Sigmoid colon (tissue), 4 donors: ENCODE measurements at regions not wholly inside any gene's neighbourhood (a gene's known extent, or its start where the extent isn't known, plus 50 kb on each side); places are given as distances from the start of the nearest gene placed in this dataset.

Source experiments
- CTCF ChIP-seq, 4 experiments: fragments of 450-650 bp in 3 of 4; fragments of 200-600 bp in 1 of 4; IDR thresholded peaks; one replicate each; pipeline ENCODE4 v1.5.1; 2016 to 2019; ENCODE audit warnings: antibody characterized with exemption in 4 of 4, mild to moderate bottlenecking in 3 of 4, moderate library complexity in 2 of 4
- EP300 ChIP-seq, 4 donors: sonication (generic); formaldehyde crosslinking; IDR thresholded peaks; one replicate each; pipeline ENCODE4 v1.6.1; 2017; ENCODE audit warnings: antibody characterized with exemption in 4 of 4
- POLR2A ChIP-seq, 2 donors: fragments of 450-650 bp; IDR thresholded peaks; one replicate each; pipeline ENCODE4 v1.6.1; 2016; ENCODE audit warnings: antibody characterized with exemption in 2 of 2, mild to moderate bottlenecking in 2 of 2, moderate library complexity in 2 of 2
- POLR2AphosphoS5 ChIP-seq, 4 donors: sonication (generic); formaldehyde crosslinking; IDR thresholded peaks; one replicate each; pipeline ENCODE4 v1.6.1; 2017; ENCODE audit warnings: antibody characterized with exemption in 4 of 4

- TF ChIP-seq CTCF (IDR thresholded peaks at IDR 0.05) (no peak), POLR2A (IDR thresholded peaks at IDR 0.05) (no peak), POLR2AphosphoS5 (IDR thresholded peaks at IDR 0.05) (no peak), EP300 (IDR thresholded peaks at IDR 0.05) (no peak)
Observed at GRCh38 chr1:213415691-213416380, 364.8 kb downstream of the RPS6KC1 start.
